ENCODE measurements at regions not wholly inside any gene's neighbourhood (a gene's known extent, or its start where the extent isn't known, plus 50 kb on each side); places are given as distances from the start of the nearest gene placed in this dataset.
"Not testable (repeated sequence)": the region's sequence is repeated elsewhere in the genome, so short reads cannot be mapped to it uniquely, and the experiment has no call there.

- DNase-seq = no peak
Measured at GRCh38 chr1:181173761-181174447, 85.4 kb downstream of the IER5 start.

DNA sequence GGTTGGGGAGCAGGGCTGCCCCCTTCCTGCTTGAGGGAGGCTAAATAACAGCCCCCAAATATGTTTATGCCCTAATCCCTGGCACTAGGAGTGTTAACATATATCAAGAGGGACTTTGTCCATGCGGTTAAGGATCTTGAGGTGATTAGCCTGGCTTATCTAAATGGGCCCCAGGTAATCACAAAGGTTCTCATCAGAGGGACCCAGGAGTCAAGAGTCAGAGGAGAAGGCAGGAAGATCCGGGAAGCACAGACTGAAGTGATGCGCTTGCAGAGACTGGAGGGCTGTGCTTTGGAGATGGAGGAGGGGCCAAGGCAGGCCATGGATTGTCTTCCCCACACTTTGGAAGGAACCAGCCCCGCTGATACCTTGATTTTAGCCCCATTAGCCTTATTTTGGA, 86.4 kb downstream of the IER5 start:
- no peak for DNase-seq

- DNase-seq = no peak
Measured at GRCh38 chr1:181175356-181175910, 86.9 kb downstream of the IER5 start.

GRCh38 chr1:181175955-181176354, 87.5 kb downstream of the IER5 start:
- no peak for DNase-seq

DNA sequence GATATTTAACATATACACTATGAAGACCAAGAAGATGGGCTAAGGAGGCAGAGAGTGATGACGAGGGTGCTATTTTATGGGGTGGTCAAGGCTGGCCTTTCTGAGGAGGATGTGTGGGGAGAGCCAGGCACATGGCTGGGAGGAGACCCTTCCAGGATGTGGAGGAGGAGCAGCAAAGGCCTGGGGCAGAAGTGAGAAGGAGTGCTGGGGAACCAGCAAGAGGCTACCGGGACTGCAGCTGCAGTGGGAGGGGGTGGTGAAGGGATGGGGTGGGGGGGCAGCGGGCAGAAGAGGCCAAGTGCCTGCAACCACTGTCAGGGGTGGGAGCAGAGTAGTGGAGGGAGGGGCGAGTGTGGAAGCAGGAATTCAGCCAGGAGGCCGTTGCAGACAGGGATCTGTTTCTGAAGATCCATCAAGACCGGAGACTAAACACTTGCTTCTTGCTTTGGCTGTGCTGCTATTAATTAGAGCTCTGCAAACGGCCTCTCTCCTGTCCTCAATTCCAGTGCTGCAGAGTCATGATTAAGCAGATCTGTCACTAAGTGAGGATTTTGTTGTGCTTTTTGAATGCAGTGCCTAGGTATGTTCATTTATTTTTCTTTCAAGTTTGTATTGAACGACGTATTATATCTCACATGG, 89.9 kb downstream of the IER5 start:
- DNase-seq = no peak

DNA sequence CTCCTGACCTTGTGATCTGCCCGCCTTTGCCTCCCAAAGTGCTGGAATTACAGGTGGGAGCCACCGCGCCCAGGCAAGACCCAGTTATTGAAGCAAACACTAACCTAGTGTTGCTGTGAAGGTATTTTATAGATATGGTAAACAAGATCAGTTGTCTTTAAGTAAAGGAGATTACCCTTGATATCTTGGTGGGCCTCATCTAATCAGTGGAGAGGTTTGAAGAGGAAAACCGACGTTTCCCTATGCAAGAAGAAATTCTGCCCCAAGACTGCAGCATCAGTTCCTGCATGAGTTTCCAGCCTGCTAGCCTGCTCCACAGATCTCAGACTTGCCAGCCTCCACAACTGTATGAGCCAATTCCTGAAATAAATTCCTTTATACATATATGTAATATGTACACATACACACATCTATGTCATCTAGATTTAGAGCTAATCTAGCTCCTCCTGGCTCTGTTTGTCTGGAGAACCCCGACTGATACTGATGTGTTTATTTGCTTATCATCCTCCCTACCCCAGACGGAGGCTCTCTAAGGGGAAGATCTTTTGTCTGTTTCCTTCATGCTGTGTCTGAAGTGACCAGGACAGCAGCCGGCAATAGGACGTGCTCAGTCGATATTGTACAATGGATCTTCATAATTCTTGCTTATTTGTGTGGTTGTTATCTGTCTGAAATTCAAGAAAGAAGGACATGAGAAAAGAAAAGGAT, 90.9 kb downstream of the IER5 start:
- no peak for DNase-seq

GRCh38 chr1:181179987-181180365, 91.5 kb downstream of the IER5 start:
- peak; percentile 47 for DNase-seq

- DNase-seq = no peak
Measured at GRCh38 chr1:181180407-181181031, 92.0 kb downstream of the IER5 start.

DNA sequence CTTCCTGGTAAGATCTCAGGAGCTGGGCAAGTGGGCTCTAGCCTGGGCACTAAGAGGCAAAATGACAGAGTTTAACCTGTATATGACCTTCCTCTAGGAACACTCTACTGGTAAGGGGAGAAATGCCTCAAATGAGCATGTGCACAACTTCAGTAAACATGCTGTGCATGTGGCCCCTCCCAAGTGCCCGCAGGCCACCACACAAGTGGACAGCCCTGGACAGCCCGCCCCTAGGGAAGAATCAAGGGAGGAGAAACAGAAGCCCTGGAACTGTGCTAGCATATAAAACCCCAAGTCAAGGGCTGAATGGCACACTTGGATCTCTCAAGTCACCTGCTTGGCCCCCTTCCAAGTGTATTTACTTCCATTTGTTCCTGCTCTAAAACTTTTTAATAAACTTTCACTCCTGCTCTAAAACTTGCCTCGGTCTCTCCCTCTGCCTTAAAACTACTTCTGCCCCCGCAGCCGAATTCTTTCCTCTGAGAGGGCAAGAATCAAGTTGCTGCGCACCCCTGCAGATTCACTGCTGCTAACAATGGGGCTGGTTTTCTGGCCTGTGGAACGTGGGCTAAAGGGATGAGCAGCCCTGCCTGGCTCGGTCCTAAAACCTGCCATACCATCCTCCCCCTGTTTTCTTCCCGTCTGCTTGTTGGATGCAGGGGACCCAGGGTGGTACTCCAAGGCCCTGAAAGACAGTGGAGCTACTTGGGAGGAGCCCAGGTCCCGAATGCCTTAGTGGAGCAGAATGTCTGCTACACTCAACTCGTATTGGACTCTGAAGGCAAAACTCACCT, 93.5 kb downstream of the IER5 start:
- DNase-seq = no peak

GRCh38 chr1:181184621-181185020, 96.1 kb downstream of the IER5 start:
- no peak for DNase-seq

DNA sequence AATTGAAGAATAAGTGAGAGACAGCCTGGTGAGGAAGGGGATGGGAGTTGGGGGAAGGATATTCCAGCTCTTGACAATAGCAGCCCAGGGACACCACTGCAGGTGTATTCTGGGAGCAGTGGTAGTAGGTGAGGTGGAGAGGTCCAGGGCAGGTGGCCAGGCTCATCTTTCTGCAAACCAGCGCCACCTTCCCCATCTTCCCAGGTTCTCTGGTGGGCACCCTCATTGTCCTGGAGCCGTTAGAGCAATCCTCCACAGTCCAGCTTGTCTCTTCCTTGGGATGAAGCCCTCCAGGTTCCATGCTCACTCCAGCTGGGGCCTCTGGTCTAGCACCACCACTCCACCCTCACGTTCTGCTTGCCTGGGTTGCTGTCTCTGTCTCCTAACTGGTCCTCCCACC, 97.0 kb downstream of the IER5 start:
- DNase-seq = no peak

- not testable (repeated sequence) for DNase-seq
Measured at GRCh38 chr1:181186133-181186532, 97.6 kb downstream of the IER5 start.

- DNase-seq = no peak
Measured at GRCh38 chr1:181187337-181188126, 99.0 kb downstream of the IER5 start.

DNA sequence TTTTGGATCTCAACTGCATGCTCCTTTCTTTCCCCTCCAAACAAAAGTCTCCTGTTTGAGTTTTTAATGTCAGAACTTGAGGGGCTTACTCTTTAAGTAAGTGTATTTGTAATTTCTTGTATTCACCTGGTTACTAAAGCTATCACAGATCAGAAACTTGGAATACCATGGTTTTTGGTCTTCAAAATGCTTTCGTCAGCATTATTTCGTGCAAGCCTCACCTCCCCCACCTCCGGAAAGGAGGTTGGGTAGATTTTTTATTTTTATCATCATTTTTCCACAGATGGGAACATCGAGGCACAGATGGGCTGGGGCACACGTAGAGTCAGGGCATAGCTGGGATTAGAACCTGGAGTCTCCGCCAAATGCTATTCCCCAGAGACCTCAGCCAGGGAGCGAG, 100.7 kb downstream of the IER5 start:
- no peak for DNase-seq

DNA sequence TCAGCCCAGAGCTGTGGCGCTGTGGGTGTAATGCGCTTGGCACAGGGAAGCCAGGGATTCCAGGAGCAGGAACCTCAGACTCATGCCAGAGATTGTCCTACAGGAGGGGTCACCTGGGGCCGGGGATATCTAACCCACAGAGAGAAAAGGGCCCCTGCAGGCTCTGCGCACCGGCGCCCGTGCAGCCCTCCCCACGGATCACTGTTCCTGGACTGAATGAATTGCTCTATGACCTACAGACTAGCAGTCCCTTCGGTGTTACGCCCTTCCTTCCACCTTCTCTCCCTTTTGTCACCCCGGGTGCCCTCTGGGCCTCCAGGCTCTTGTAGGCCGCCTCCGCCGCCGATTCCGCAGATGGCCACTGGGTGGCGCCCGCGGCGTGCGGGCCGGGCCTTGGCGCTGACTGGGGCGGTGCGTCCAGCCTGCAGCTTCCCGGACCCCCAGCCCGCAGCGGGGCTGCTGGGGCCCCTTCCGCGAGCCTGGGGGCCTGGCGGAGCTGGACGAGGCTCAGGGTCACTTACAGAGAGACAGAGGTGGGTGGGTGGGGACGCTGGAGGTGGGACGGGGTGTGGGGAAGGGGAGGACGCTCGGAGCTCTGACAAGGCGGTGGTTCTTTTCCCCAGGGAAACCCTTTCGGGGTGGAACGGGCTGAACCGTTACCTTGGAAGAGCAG, 101.3 kb downstream of the IER5 start:
- DNase-seq = peak; percentile 80

DNA sequence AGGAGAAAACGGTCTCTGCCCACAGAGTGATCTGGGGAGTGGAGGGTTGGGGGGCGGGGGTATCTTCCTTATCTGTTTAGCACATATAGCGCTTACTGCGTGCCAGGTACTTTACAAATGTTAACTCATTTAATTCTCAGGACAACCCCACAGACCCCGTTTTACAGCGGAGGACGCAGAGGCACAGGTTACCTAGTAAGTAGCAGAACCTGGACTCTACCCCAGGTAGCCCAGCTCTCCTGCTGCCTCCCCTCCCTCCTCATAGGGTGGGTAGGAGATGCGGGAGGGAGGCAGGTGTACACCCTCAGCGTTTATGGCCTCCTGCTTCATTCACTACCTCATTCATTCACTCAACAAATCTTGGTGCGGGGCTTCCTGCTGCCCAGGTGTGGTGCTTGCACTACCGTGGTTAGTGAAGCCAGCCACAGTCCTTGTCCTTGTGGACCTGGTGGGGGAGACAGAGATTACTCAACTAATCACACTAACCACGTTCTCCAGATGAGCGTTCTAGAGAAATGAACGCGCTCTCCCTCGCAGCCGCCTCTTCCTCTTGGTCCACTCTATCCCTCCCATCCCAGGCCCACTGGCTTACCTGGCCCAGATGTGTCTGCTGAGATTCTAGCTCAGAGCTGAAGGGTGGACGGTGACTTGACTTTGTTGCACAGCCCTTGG, 102.0 kb downstream of the IER5 start:
- peak; percentile 51 for DNase-seq

DNA sequence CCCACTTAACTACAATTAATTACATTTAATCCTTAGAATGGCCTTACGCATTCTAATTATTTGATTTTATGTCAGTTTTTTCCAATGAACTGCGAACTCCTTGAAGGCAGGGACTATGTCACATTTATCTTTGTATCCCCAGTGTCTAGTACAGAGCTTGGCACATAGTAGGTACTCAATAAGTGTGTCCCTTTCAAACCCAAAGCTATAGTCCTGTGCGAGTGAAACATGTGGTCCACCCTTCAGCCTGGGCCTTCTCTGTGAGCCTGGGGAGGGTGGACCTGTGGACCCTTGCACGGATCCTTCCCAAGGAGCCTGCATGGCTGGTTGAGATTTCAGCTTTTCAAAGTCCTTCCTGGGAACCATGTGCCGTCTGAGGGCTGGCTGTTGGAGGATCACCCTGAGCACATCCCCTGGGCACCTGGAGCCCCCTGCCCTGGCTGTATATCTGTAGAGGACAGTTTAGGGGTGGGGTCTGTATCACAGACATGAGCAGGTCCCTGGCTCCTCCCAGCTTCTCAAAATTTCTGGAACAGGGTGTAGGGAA, 103.1 kb downstream of the IER5 start:
- DNase-seq = no peak

GRCh38 chr1:181192316-181192715, 103.8 kb downstream of the IER5 start:
- no peak for DNase-seq

DNA sequence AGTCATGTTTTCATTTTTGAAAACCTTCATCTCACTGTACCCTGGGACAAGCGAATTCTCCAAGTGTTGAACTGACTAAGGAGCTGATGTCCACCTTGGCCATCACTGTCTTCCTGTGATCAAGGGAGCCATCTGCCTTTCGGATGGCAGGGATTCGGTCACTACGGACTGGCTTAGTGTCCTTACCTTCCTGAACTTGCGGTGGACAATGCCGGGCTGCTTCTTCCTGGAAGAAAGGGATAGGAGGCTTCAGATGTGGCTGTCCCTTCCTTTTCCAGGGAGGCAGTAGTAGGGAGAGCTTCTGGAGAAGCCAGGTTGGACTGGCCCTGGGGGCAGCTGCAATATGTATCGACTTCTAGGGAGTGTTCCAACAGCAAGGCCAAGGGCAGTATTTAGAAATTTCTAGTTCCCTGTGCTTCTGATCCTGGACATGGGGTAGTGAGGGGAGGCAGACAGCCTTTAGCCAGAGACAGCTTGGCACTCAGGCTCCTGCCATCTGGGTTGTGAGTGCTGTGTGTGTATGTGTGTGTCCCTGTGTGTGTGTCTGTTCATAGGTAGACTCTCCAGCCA, 114.6 kb downstream of the IER5 start:
- no peak for DNase-seq

DNA sequence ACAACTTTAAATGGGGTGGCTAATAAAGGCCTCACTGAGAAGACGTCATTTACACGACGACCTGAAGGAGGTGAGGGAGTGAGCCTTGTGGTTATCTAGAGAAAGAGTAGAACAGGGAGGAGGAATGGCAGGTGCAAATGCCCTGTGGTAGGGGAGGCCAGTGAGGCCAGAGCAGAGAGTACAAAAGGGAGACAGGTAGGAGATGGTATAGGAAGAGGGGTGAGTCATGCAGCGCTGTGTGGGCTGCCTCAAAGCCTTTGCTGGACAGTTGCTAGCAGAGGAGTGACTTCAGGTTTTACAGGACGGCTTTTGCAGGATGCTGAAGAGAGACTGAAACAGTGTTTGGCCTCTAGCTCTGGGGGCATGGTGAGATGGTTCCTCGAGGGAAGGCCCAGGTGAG, 116.0 kb downstream of the IER5 start:
- no peak for DNase-seq
